ENCODE measurements at regions not wholly inside any gene's neighbourhood (a gene's known extent, or its start where the extent isn't known, plus 50 kb on each side); places are given as distances from the start of the nearest gene placed in this dataset.
"Not testable (repeated sequence)": the region's sequence is repeated elsewhere in the genome, so short reads cannot be mapped to it uniquely, and the experiment has no call there.

- DNase-seq (ENCODE audit: low read depth, low spot score) = no peak
Observed at GRCh38 chr7:142534726-142535122, 214.5 kb upstream of the PRSS1 start.

GRCh38 chr7:142533920-142534319, 215.4 kb upstream of the PRSS1 start:
- DNase-seq (ENCODE audit: low read depth, low spot score) = no peak

- DNase-seq (ENCODE audit: low read depth, low spot score) = no peak
Observed at GRCh38 chr7:142529591-142529990, 219.7 kb upstream of the PRSS1 start.

GRCh38 chr7:142528608-142529408, 220.5 kb upstream of the PRSS1 start:
- DNase-seq (ENCODE audit: low read depth, low spot score) = no peak

- no peak for DNase-seq (ENCODE audit: low read depth, low spot score)
Observed at GRCh38 chr7:142523821-142524460, 225.3 kb upstream of the PRSS1 start.

GRCh38 chr7:142522735-142523134, 226.5 kb upstream of the PRSS1 start:
- no peak for DNase-seq (ENCODE audit: low read depth, low spot score)

GRCh38 chr7:142520885-142521284, 228.4 kb upstream of the PRSS1 start:
- DNase-seq (ENCODE audit: low read depth, low spot score) = not testable (repeated sequence)

- not testable (repeated sequence) for DNase-seq (ENCODE audit: low read depth, low spot score)
Observed at GRCh38 chr7:142520455-142520854, 228.8 kb upstream of the PRSS1 start.

GRCh38 chr7:142519079-142520078, 229.9 kb upstream of the PRSS1 start:
- DNase-seq (ENCODE audit: low read depth, low spot score) = no peak

GRCh38 chr7:142516038-142516501, 233.2 kb upstream of the PRSS1 start:
- DNase-seq (ENCODE audit: low read depth, low spot score) = no peak

GRCh38 chr7:142514716-142515115, 234.6 kb upstream of the PRSS1 start:
- not testable (repeated sequence) for DNase-seq (ENCODE audit: low read depth, low spot score)

GRCh38 chr7:142513178-142513955, 235.9 kb upstream of the PRSS1 start:
- DNase-seq (ENCODE audit: low read depth, low spot score) = no peak

- no peak for DNase-seq (ENCODE audit: low read depth, low spot score)
Observed at GRCh38 chr7:142511801-142512200, 237.5 kb upstream of the PRSS1 start.

- DNase-seq (ENCODE audit: low read depth, low spot score) = no peak
Observed at GRCh38 chr7:142511374-142511773, 237.9 kb upstream of the PRSS1 start.

- not testable (repeated sequence) for DNase-seq (ENCODE audit: low read depth, low spot score)
Observed at GRCh38 chr7:142509235-142509634, 240.0 kb upstream of the PRSS1 start.

GRCh38 chr7:142508251-142508650, 241.0 kb upstream of the PRSS1 start:
- no peak for DNase-seq (ENCODE audit: low read depth, low spot score)

- DNase-seq (ENCODE audit: low read depth, low spot score) = no peak
Observed at GRCh38 chr7:142507799-142508198, 241.5 kb upstream of the PRSS1 start.

GRCh38 chr7:142507066-142507465, 242.2 kb upstream of the PRSS1 start:
- DNase-seq (ENCODE audit: low read depth, low spot score) = not testable (repeated sequence)

- DNase-seq (ENCODE audit: low read depth, low spot score) = no peak
Observed at GRCh38 chr7:142506601-142507000, 242.7 kb upstream of the PRSS1 start.

GRCh38 chr7:142503949-142504348, 245.3 kb upstream of the PRSS1 start:
- DNase-seq (ENCODE audit: low read depth, low spot score) = not testable (repeated sequence)

GRCh38 chr7:142503036-142503435, 245.2 kb upstream of the PRSS58 start:
- DNase-seq (ENCODE audit: low read depth, low spot score) = no peak

All from activated naive CD8-positive, alpha-beta T cell treated with anti-CD3 and anti-CD28 coated beads, Interleukin-2, amount 50 U/mL, for 16 hours (primary cell).